HEK293 (cell line): ENCODE measurements at regions not wholly inside any gene's neighbourhood (a gene's known extent, or its start where the extent isn't known, plus 50 kb on each side); places are given as distances from the start of the nearest gene placed in this dataset.

Experiments used
- YY1 ChIP-seq: fragments of 450-650 bp; formaldehyde crosslinking; IDR thresholded peaks from 2 replicates; pipeline ENCODE4 v1.5.1; 2018; ENCODE audit warnings: missing biosample characterization, missing genetic modification characterization
- ZFP3 ChIP-seq: fragments of 450-650 bp; formaldehyde crosslinking; IDR thresholded peaks from 2 replicates; pipeline ENCODE4 v1.5.1; 2016; ENCODE audit warnings: low read depth, missing biosample characterization, missing genetic modification characterization
- ZNF140 ChIP-seq: fragments of 450-650 bp; formaldehyde crosslinking; IDR thresholded peaks from 2 replicates; pipeline ENCODE4 v1.5.1; 2016; ENCODE audit warnings: missing biosample characterization, missing genetic modification characterization
- ZNF18 ChIP-seq: fragments of 450-650 bp; formaldehyde crosslinking; IDR thresholded peaks from 2 replicates; pipeline ENCODE4 v1.5.1; 2016; ENCODE audit warnings: missing biosample characterization, missing genetic modification characterization
- ZNF324 ChIP-seq: fragments of 450-650 bp; formaldehyde crosslinking; IDR thresholded peaks from 2 replicates; pipeline ENCODE4 v1.5.1; 2016; ENCODE audit warnings: missing biosample characterization, missing genetic modification characterization
- ZNF629 ChIP-seq: fragments of 450-650 bp; formaldehyde crosslinking; IDR thresholded peaks from 2 replicates; pipeline ENCODE4 v1.5.1; 2017; ENCODE audit warnings: missing biosample characterization, missing genetic modification characterization
- ZNF76 ChIP-seq: fragments of 450-650 bp; formaldehyde crosslinking; IDR thresholded peaks from 2 replicates; pipeline ENCODE4; 2016; ENCODE audit warnings: low read depth, missing biosample characterization, missing genetic modification characterization, borderline replicate concordance
- TF ChIP-seq, protein P1 (sequence below): fragments of 450-650 bp; formaldehyde crosslinking; IDR thresholded peaks from 2 replicates; pipeline ENCODE4 v1.5.1; 2016; ENCODE audit warnings: missing biosample characterization, missing genetic modification characterization
- TF ChIP-seq, protein P2 (sequence below): fragments of 450-650 bp; formaldehyde crosslinking; IDR thresholded peaks from 2 replicates; pipeline ENCODE4 v1.5.1; 2016; ENCODE audit warnings: missing biosample characterization, missing genetic modification characterization

DNA sequence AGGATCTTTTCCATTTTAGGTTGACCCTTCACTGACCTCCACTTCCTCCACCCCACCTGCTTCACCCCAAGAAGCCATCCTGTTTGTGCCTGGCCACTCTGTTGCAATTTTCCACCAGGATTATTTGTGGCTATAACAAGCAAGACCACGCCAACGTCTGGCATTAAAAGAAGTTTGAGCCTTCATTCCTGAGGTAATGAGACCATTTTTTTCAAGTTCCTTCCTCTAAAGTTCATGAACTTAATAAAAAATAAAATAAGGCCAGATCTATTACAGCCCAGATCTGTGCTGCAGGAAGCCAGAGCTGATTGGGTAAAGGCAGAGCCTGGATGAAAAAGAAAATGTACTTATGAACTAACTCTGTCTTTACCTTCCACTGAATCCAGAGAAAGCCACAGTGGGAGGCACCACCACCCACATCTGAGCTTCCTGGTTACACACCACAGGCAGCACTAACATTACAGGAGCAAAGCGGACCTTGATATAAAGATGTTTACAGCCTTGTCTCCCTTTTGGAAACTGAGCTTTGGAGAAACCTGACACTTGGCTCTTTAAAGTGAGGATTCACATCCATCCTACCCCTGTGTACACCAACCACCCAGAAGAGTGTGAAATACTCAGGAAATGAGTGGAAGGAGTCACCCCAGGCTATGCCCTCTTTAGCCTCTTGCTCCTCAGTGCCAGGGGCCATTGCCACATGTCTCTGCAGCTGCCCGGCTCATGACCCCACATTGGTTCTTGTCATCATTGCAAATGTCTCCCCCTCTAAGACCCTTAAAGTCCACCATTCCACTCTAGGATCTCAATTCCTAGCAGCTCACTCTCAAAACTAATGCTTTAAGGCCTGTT lies 293.6 kb downstream of the PLPP3 start:
- TF ChIP-seq ZNF140 (tag by site-specific recombination) (no peak), ZNF18 (tag by site-specific recombination) (no peak), ZNF324 (tag by site-specific recombination) (no peak), ZFP3 (tag by site-specific recombination) (no peak), ZNF76 (tag by site-specific recombination) (no peak), ZNF629 (tag by site-specific recombination) (no peak), YY1 (tag by site-specific recombination) (no peak)
- TF ChIP-seq, protein P1, sequence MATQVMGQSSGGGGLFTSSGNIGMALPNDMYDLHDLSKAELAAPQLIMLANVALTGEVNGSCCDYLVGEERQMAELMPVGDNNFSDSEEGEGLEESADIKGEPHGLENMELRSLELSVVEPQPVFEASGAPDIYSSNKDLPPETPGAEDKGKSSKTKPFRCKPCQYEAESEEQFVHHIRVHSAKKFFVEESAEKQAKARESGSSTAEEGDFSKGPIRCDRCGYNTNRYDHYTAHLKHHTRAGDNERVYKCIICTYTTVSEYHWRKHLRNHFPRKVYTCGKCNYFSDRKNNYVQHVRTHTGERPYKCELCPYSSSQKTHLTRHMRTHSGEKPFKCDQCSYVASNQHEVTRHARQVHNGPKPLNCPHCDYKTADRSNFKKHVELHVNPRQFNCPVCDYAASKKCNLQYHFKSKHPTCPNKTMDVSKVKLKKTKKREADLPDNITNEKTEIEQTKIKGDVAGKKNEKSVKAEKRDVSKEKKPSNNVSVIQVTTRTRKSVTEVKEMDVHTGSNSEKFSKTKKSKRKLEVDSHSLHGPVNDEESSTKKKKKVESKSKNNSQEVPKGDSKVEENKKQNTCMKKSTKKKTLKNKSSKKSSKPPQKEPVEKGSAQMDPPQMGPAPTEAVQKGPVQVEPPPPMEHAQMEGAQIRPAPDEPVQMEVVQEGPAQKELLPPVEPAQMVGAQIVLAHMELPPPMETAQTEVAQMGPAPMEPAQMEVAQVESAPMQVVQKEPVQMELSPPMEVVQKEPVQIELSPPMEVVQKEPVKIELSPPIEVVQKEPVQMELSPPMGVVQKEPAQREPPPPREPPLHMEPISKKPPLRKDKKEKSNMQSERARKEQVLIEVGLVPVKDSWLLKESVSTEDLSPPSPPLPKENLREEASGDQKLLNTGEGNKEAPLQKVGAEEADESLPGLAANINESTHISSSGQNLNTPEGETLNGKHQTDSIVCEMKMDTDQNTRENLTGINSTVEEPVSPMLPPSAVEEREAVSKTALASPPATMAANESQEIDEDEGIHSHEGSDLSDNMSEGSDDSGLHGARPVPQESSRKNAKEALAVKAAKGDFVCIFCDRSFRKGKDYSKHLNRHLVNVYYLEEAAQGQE (tag by site-specific recombination) = no peak
- TF ChIP-seq, protein P2, sequence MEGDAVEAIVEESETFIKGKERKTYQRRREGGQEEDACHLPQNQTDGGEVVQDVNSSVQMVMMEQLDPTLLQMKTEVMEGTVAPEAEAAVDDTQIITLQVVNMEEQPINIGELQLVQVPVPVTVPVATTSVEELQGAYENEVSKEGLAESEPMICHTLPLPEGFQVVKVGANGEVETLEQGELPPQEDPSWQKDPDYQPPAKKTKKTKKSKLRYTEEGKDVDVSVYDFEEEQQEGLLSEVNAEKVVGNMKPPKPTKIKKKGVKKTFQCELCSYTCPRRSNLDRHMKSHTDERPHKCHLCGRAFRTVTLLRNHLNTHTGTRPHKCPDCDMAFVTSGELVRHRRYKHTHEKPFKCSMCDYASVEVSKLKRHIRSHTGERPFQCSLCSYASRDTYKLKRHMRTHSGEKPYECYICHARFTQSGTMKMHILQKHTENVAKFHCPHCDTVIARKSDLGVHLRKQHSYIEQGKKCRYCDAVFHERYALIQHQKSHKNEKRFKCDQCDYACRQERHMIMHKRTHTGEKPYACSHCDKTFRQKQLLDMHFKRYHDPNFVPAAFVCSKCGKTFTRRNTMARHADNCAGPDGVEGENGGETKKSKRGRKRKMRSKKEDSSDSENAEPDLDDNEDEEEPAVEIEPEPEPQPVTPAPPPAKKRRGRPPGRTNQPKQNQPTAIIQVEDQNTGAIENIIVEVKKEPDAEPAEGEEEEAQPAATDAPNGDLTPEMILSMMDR = no peak
